ENCODE measurements at regions not wholly inside any gene's neighbourhood (a gene's known extent, or its start where the extent isn't known, plus 50 kb on each side); places are given as distances from the start of the nearest gene placed in this dataset.

DNA sequence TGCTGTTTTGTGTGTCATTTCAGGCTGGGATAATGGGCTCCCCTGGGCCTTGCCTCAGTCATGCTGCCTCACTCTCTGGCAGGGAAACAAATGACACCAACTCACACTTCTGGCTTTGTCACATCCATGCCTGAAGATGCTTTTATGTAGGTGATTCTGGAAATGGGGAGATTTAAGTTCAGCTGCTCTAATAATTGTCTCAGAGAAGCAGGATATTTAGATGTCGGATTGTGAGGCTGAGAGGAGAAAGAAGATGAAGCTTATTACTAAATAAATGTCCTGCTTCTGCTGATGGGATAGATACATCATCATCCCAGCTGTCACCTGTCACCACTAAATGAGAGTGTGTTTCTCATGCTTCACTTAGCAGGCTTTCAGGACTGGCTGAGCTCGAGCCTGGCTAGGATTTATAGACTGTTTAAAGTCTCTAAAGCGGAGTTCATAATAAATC lies 480.2 kb upstream of the SPTLC3 start:
- TF ChIP-seq, protein P1, sequence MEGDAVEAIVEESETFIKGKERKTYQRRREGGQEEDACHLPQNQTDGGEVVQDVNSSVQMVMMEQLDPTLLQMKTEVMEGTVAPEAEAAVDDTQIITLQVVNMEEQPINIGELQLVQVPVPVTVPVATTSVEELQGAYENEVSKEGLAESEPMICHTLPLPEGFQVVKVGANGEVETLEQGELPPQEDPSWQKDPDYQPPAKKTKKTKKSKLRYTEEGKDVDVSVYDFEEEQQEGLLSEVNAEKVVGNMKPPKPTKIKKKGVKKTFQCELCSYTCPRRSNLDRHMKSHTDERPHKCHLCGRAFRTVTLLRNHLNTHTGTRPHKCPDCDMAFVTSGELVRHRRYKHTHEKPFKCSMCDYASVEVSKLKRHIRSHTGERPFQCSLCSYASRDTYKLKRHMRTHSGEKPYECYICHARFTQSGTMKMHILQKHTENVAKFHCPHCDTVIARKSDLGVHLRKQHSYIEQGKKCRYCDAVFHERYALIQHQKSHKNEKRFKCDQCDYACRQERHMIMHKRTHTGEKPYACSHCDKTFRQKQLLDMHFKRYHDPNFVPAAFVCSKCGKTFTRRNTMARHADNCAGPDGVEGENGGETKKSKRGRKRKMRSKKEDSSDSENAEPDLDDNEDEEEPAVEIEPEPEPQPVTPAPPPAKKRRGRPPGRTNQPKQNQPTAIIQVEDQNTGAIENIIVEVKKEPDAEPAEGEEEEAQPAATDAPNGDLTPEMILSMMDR (IDR thresholded peaks at IDR 0.05): no peak
- TF ChIP-seq POLR2A (IDR thresholded peaks at IDR 0.05): no peak
